ENCODE measurements at regions not wholly inside any gene's neighbourhood (a gene's known extent, or its start where the extent isn't known, plus 50 kb on each side); places are given as distances from the start of the nearest gene placed in this dataset.

DNA sequence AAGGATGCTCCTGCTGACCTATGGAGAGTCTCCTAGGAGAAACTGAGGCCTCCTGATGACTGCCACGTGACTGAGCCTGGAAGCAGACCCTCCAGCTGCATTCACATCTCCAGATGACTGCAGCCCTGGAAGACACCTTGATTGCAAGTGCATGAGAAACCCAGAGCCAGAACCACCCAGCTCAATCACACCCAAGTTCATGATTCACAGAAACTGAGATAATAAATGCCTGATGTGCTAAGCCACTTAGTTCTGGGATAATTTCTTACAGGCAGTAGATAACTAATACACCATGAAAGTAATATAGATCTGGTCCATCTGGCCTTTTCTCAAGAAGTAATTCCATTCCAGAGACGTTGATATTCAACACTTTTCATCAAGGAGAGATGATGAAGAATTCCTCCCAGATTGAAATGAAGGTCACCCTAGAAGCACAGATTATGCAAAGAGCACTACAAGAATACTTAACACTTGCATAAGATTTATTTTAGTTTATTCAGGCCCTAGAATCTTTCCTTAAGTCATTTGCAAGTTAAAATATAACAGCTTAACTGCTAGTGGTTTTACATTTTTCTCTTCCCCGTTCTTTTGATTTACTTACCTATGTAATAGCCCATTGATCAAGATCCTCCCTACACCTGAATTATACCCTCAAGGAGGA, 208.2 kb upstream of the INHBA start:
- TF ChIP-seq, protein P1, sequence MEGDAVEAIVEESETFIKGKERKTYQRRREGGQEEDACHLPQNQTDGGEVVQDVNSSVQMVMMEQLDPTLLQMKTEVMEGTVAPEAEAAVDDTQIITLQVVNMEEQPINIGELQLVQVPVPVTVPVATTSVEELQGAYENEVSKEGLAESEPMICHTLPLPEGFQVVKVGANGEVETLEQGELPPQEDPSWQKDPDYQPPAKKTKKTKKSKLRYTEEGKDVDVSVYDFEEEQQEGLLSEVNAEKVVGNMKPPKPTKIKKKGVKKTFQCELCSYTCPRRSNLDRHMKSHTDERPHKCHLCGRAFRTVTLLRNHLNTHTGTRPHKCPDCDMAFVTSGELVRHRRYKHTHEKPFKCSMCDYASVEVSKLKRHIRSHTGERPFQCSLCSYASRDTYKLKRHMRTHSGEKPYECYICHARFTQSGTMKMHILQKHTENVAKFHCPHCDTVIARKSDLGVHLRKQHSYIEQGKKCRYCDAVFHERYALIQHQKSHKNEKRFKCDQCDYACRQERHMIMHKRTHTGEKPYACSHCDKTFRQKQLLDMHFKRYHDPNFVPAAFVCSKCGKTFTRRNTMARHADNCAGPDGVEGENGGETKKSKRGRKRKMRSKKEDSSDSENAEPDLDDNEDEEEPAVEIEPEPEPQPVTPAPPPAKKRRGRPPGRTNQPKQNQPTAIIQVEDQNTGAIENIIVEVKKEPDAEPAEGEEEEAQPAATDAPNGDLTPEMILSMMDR (IDR thresholded peaks at IDR 0.05) = no peak
- Histone ChIP-seq H3K4me3 (no peak overlapping the region), H3K27ac (no peak overlapping the region)
- no peak for DNase-seq (ENCODE audit: low spot score)

DNA sequence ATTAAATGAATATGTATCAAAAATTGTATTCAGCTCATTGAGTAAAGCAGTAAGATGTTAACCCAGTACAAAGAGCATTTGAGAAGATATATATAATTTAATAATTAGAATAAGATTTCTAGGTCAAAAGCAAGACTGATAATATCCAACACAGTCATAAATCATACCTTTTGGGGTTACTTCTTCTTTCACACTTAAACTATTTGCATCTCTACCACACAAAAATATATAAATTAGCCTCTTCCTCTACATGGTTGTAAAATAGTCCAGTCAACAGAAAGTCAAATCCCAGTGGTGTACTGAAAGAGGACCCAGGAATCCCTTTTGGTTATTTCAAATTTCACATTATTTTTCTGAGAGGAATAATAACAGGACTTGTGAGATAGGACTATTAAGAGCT, 204.6 kb upstream of the INHBA start:
- no peak overlapping the region for H3K27ac ChIP-seq
- no peak for DNase-seq (ENCODE audit: low spot score)
- no peak overlapping the region for H3K4me3 ChIP-seq
- TF ChIP-seq, protein P1 (IDR thresholded peaks at IDR 0.05) = no peak

DNA sequence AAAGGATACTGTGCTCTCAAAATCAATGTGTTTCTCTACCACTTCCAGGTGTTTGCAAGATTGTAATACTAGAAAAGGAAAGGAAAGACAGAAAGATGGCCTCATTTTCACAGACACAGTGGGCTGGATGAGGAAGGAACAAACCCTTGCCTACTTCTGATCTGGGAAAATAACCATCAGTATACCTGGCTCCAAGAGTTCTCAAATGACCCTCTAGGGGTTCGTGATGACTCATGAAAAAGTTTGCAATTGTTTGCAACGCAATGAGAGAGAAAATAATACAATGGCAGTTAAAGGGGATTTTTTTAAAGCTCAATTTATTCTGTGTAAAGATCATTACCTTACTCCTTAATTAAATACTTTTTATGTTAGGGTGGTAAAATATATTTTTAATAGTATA, 197.6 kb upstream of the INHBA start:
- no peak for DNase-seq (ENCODE audit: low spot score)

DNA sequence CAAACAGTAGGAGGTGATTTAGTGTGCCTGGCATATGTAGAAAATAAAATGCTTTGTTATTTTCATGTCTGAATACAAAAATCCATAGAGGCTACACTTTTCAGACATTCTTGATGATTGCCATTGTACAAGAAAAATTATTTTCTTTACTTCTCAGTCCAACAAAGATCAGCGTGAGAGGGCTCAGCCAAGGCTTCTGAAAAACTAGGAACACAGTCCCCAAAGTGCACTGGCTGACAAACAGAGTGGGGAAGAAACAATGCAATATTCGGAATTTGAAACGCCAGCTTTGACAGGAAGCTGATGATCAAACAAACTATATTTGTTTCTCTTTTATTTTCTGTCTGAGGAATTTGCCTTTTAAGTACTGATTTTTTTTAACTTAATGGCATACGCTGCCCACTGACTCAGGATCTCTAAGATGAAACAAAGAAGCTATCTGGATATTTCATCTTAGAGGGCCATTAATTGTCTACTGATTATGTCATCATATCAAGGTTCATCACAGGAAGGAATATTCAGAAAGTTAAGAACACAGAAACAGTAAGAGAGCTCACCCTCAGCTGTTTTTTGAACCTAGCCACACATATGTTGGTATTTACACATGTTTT, 197.0 kb upstream of the INHBA start:
- H3K27ac ChIP-seq = no peak overlapping the region
- DNase-seq (ENCODE audit: low spot score) = no peak
- TF ChIP-seq, protein P1 (IDR thresholded peaks at IDR 0.05) = no peak
- no peak overlapping the region for H3K4me3 ChIP-seq

More for the DNA sequence above, 197.6 kb upstream of the INHBA start:
- Histone ChIP-seq H3K27ac (no peak overlapping the region), H3K4me3 (no peak overlapping the region)
- TF ChIP-seq, protein P1 (IDR thresholded peaks at IDR 0.05) = no peak

DNA sequence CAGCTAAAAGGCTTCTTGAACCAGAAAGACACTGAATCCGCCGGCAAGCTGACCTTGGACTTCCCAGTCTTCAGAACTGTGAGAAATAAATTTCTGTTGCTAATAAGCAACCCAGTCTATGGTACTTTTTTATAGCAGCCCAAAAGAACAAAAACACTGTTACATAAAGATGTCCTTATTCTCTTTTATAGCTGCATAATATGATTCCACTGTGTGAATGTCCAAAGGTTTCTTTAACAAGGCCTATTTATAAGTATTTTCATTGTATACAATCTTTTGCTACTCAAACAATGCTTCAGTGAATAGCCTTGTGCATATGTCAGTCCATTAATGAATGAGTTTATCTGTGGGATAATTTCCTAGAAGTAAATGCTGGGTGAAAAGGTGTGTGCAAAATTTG, 190.8 kb upstream of the INHBA start:
- H3K27ac ChIP-seq = no peak overlapping the region
- TF ChIP-seq, protein P1 (IDR thresholded peaks at IDR 0.05) = no peak
- H3K4me3 ChIP-seq = no peak overlapping the region
- DNase-seq (ENCODE audit: low spot score) = no peak

DNA sequence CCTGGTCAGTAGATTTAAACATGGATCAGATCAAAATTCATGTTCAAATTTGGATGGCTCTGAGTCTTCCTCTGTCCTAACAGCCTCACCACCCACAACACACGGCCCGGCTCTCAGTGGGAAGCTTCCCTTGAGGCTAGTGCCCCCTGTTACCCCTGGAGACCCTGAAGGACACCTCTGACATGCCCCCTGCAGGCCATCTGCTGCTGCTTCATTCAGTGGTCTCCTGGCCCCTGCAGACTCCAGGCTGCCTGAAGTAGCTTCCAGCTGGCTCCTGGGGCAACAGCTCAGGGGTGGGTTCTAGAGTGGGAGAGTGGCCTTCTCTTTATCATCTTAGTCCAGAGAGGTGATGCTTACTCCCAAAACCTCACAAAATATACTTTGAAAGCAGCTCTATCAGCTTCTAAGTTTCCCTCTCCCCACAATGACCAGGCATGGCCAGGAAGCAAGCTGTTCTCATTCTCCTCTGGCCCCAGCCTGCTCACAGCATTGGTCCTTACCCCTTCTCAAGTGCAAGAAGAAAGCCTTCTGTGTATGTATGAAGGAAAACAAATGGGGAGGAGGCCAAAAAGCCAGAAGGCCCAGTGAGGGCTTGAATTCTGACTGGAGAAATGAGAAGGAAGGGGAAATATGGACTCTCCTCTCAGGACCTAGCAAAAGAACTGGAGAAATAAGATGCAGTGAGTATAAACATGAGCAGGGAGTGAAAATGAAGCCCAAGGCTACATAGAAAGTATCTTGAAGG, 189.6 kb upstream of the INHBA start:
- no peak for DNase-seq (ENCODE audit: low spot score)
- TF ChIP-seq, protein P1 (IDR thresholded peaks at IDR 0.05) = no peak
- Histone ChIP-seq H3K27ac (no peak overlapping the region), H3K4me3 (no peak overlapping the region)

Measured in coronary artery (tissue), 2 donors.